ENCODE measurements at regions not wholly inside any gene's neighbourhood (a gene's known extent, or its start where the extent isn't known, plus 50 kb on each side); places are given as distances from the start of the nearest gene placed in this dataset.

DNA sequence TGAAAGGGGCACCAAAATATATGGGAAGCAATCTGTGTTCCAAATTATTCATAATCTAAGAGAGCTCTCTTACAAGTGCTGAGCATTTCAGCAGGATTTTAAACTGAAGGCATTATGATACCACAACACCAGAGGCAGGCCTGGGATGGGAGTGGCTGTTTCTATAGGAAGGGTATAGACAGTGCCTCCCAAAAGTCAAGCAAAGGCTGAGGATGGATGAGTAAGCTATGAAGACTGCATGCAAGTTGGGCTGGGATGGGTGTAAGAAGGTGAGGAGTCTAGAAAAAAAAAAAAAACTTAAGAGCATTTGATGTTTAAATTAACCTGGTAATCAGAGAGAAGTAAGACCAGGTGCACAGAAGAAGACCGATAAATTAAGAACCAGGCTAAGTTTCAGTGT lies 132.5 kb downstream of the OSR1 start:
- TF ChIP-seq POLR2A (IDR thresholded peaks at IDR 0.05) = no peak
- TF ChIP-seq, protein P1, sequence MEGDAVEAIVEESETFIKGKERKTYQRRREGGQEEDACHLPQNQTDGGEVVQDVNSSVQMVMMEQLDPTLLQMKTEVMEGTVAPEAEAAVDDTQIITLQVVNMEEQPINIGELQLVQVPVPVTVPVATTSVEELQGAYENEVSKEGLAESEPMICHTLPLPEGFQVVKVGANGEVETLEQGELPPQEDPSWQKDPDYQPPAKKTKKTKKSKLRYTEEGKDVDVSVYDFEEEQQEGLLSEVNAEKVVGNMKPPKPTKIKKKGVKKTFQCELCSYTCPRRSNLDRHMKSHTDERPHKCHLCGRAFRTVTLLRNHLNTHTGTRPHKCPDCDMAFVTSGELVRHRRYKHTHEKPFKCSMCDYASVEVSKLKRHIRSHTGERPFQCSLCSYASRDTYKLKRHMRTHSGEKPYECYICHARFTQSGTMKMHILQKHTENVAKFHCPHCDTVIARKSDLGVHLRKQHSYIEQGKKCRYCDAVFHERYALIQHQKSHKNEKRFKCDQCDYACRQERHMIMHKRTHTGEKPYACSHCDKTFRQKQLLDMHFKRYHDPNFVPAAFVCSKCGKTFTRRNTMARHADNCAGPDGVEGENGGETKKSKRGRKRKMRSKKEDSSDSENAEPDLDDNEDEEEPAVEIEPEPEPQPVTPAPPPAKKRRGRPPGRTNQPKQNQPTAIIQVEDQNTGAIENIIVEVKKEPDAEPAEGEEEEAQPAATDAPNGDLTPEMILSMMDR (IDR thresholded peaks at IDR 0.05) = no peak

All from esophagus squamous epithelium (tissue), 4 donors.